Activated naive CD8-positive, alpha-beta T cell treated with anti-CD3 and anti-CD28 coated beads for 36 hours (primary cell): ENCODE measurements at regions not wholly inside any gene's neighbourhood (a gene's known extent, or its start where the extent isn't known, plus 50 kb on each side); places are given as distances from the start of the nearest gene placed in this dataset.

ENCODE experiments used
- DNase-seq: peaks from one replicate; pipeline ENCODE4 v3.0.0; 2021
- H3K27ac Mint-ChIP-seq: one replicate; pipeline ENCODE4 v1.8.0; 2022; ENCODE audit warnings: mild to moderate bottlenecking, moderate library complexity, mixed read lengths
- H3K27me3 Mint-ChIP-seq: one replicate; pipeline ENCODE4 v1.8.0; 2022; ENCODE audit warnings: mild to moderate bottlenecking, mixed read lengths
- H3K36me3 Mint-ChIP-seq: one replicate; pipeline ENCODE4 v1.8.0; 2021; ENCODE audit warnings: mild to moderate bottlenecking, mixed read lengths
- H3K4me1 Mint-ChIP-seq: one replicate; pipeline ENCODE4 v1.8.0; 2021; ENCODE audit warnings: mixed read lengths
- H3K4me3 Mint-ChIP-seq: one replicate; pipeline ENCODE4 v1.8.0; 2022; ENCODE audit warnings: mild to moderate bottlenecking, moderate library complexity, mixed read lengths
- H3K9me3 Mint-ChIP-seq: one replicate; pipeline ENCODE4 v1.8.0; 2022; ENCODE audit warnings: mixed read lengths

DNA sequence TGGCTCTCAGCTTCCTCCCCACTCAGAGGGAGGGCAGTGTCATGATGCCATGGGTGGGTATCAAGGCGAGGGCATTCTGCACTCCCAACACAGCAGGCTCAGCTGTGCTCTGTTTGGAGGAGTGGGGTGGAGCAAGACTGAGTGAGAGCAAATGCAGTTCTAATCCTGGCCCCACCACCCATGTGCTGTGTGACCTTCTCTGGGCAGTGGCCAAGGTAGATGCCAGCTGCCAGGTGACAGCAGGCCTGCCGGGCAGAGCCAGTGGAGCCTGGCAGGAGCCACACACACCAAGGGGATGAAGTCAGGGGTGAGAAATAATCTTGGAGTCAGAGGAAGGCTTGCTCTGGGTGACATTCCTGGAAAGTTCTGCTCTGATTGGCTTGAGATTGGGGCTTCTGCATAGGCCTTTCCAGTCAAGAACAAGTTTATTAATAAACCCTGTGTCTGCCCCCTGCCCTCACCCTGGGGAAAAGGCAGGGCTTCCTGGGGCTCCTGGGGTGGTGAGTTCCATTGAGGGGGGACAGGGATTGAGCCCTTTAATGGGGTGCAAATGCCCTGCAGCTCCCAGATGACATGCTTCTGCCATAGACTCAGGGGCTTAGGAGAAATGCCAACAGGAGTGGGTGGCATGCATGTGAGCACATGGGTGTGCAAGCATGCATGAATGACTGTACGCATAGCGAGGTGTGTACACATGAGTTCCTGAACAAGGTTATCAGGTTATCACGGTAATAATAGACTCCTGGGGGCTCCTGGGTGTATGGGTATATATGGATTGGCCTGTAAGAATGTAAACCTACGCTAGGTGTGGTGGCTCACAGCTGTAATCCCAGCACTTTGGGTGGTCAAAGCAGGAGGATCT lies 134.2 kb downstream of the MRPL14 start:
- no peaks in the 10 kb centered on the region for H3K27me3 Mint-ChIP-seq
- peaks cover 2% of the 10 kb centered on the region for H3K4me1 Mint-ChIP-seq

DNA sequence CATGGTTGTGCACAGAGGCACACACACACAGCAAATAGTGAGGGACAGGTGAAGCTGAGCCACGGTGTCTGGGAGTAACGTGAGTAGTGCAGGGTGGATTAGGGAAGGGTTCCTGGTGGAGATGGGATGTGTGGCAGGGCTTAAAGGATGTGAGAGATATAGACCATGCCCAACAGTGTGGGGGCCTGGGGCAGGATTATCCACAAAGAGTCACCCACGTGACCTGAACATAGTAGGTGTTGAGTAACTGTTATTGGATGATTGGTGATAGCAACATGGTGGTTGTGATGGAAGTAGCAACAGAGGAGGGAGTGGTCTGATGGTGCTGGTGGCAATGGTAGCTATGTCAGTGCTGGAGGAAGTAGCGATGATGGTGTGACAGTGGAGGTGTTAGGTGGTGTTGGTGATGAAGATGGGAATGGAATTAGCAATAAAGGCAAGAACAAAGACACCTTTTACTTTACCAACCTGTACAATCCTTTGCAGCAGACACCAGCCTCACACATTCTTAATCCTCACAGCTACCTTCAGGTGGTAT lies 135.1 kb downstream of the MRPL14 start:
- no peaks in the 10 kb centered on the region for H3K27me3 Mint-ChIP-seq
- no peaks in the 10 kb centered on the region for H3K36me3 Mint-ChIP-seq
- H3K4me3 Mint-ChIP-seq: no peak overlapping the region
- no peak overlapping the region for H3K27ac Mint-ChIP-seq
- H3K9me3 Mint-ChIP-seq: no peaks in the 10 kb centered on the region
- peaks cover 2% of the 10 kb centered on the region for H3K4me1 Mint-ChIP-seq
- DNase-seq: no peak

More for the DNA sequence above, 134.2 kb downstream of the MRPL14 start:
- DNase-seq: no peak
- H3K4me3 Mint-ChIP-seq: no peak overlapping the region
- no peak overlapping the region for H3K27ac Mint-ChIP-seq
- no peaks in the 10 kb centered on the region for H3K9me3 Mint-ChIP-seq
- H3K36me3 Mint-ChIP-seq: no peaks in the 10 kb centered on the region

DNA sequence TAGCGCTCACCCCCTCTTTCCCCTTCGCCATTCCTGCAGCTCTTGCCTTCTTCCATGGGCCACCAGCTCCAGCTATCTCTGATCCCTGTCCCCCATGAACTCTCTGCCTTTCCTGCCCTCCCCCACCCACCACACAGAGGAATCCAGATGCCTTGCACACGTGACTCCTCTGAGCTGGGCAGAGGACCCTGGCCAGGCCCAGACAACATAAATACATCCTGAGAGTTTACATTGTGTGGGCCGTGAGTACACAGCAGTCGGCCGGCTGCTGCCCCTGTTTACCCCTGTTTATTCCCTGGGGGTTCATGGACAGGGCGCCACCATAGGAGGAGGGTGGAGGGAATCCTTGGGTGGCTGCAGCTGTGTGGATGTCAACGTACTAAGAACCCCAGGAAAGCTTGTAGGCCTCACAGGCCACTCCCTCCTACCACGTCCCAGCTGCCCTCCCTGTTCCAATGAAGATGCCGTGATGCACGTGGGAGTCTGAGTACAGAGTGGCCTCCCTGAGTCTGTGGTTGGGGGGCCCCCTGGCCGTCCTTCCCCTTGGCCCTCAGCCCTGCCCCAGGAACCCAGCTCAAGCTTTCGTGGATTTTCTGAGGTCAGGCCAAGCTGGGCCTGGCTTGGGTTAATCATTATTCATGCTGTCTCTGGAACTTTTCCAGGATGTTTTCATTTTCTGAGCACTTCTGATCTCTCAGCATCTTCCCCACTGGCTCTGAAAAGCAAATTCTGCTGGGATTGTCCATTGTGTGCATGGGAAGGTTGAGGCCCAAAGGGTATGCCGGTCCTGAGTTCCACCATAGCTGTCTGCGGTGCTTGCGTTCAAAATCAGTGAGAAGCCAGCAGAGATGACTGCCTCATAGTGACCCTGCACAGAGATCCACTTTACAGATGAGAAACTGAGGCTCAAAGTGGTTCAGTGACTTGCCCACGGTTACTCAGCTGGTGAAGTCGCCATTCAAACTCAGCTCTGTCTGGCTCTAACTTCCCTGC lies 136.3 kb downstream of the MRPL14 start:
- no peak for DNase-seq

DNA sequence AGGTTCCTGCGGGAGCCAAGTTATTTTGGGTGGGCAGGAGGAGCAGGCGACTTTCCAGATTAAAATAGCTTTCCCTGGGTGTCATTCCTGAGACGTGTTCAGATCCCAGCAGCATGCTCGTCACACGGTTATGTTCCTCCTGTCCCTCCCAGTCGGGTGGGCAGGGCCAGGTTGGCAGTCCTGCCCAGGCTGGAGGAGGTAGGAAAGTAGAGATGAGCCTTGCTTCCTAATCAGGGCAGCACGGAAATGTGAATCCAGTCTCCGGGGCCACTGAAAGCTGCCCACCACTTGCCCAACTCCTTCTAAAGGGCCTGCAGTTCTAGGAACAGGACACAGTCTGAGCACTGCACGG lies 137.0 kb downstream of the MRPL14 start:
- Mint-ChIP-seq H3K36me3 (no peaks in the 10 kb centered on the region), H3K27me3 (no peaks in the 10 kb centered on the region), H3K9me3 (no peaks in the 10 kb centered on the region), H3K4me3 (no peak overlapping the region), H3K4me1 (peaks cover 2% of the 10 kb centered on the region), H3K27ac (no peak overlapping the region)
- DNase-seq: no peak

More for the DNA sequence above, 136.3 kb downstream of the MRPL14 start:
- Mint-ChIP-seq H3K9me3 (no peaks in the 10 kb centered on the region), H3K36me3 (no peaks in the 10 kb centered on the region), H3K4me3 (no peak overlapping the region), H3K27me3 (no peaks in the 10 kb centered on the region), H3K4me1 (peaks cover 2% of the 10 kb centered on the region), H3K27ac (no peak overlapping the region)

DNA sequence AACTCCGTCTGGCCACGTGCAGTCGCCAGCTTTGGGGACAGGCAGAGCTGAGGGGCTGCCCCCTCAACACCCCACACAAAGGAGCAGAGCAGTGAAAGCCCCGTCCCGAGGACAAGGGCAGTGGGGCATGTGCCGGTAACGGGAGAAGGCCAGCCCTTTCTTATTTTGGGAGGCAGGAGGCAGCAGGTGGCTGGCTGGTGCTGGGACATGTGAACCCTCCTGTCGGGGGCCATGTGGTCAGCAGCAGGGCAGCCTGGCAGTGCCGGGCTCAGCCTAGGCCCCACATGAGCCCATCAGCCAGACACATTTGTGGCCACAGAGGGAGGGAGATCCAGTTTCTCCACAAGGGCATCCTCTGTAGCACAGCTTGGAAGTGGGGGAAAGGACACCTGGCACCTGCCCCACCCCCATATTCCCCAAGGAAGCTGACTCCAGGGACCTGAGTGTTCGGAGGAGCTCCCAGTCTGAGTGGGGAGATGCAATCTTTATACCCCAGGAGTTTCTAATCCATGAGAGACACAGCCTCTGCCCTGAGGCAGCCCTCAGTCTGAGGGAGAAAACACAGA lies 137.6 kb downstream of the MRPL14 start:
- no peaks in the 10 kb centered on the region for H3K9me3 Mint-ChIP-seq
- H3K27me3 Mint-ChIP-seq: no peaks in the 10 kb centered on the region
- no peak overlapping the region for H3K27ac Mint-ChIP-seq
- peaks cover 2% of the 10 kb centered on the region for H3K4me1 Mint-ChIP-seq
- no peak overlapping the region for H3K4me3 Mint-ChIP-seq
- no peak for DNase-seq
- no peaks in the 10 kb centered on the region for H3K36me3 Mint-ChIP-seq

DNA sequence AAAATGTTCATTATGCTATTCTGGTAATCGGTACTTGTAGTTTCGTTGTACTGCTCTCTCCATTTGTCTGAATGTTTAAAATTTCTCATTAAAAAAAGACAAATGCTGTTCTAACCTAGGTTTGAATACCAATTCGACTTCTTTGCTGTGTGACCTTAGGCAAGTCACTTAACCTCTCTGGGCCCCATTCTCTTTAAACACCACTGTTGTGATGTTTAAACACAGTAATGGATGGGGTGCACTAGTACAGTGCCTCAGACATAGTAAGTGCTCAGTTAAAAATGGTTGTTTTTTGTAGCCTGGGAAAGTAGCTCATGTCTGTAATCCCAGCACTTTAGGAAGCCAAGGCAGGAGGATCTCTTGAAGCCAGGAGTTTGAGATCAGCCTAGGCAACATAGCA lies 138.5 kb downstream of the MRPL14 start:
- no peak overlapping the region for H3K27ac Mint-ChIP-seq

DNA sequence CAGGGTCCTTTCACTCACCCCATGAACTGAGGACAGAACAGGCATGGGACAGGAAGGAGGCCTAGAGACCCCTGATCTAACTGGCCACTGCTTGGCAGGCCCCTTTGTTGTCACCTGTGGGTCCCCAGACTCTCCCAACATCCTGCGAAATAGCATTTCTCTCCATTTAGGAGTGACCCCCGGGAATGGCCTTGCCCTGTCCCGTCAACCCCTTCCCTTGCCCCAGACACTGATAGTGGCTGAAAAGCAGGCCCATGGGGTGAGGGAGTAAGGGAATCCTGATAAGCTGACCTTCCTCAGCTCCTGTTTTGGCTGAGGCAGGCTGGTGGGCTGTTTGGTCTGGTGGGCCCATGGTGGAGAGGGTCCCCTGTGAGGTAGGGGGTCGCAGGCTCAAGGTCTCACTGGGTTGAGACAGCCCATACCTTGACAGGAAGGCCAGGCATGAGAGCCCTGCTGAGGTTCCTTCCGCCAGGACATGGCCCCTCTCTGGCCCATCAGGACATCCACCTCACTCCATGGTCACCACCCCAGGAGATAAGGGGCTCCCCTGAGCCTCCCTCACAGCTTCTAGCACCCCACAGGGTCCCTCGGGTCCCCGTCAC lies 139.3 kb downstream of the MRPL14 start:
- Mint-ChIP-seq H3K36me3 (no peaks in the 10 kb centered on the region), H3K27ac (no peak overlapping the region), H3K9me3 (no peaks in the 10 kb centered on the region), H3K4me3 (no peak overlapping the region), H3K4me1 (no peaks in the 10 kb centered on the region), H3K27me3 (no peaks in the 10 kb centered on the region)
- DNase-seq: no peak

More for the DNA sequence above, 138.5 kb downstream of the MRPL14 start:
- no peaks in the 10 kb centered on the region for H3K27me3 Mint-ChIP-seq
- peaks cover 2% of the 10 kb centered on the region for H3K4me1 Mint-ChIP-seq
- no peaks in the 10 kb centered on the region for H3K36me3 Mint-ChIP-seq
- no peak for DNase-seq
- no peak overlapping the region for H3K4me3 Mint-ChIP-seq
- H3K9me3 Mint-ChIP-seq: no peaks in the 10 kb centered on the region

DNA sequence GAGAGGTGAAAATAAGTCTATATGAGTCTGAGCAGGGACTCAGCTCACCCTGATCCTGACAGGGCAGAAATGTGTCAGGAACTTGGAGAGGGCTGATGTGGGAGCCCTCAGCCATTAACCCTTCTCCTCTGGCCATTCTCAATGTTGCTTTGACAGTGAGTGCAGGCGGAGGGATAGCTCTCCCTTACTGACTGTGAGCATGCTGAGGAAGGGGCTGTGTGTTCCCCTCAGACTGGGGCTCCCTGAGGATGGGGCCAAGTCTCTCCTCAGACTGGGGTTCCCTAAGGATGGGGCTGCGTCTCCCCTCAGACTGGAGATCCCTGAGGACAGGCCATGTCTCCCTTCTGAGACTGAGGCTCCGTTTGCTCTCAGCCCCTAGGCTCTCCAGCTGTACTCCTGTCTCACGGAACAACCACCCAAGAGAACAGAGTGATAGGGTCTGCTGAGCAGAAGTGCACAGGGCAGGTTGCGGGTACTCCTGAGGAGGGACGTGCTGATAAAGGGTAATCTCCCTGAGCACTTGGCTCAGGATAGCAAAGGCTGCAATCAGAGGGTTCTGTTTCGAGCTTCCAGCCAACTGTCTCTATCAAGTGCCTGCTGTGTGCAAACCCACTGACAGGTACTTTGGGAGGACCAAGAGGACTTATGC lies 141.0 kb downstream of the MRPL14 start:
- Mint-ChIP-seq H3K36me3 (no peaks in the 10 kb centered on the region), H3K27me3 (no peaks in the 10 kb centered on the region)
- no peak for DNase-seq

DNA sequence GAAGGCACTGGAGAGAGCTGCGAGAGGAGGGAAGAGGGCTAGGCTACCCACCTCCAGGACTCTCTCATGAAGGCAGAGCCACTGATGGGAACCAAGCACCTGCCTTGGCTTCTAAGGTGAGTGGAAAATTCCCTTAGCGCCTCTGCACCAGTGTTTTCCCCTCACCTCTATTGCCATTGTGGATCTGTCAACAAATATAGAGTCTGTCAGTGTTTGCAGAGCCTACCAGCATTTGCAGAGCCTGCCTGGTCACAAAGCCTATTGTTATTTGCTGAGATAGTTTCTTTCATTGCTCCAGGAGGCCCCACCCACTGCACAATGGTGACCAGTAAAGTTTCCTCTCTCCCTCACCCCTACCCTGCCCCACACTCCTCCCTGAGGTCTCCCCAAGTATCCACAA lies 141.9 kb downstream of the MRPL14 start:
- DNase-seq: no peak
- Mint-ChIP-seq H3K9me3 (no peaks in the 10 kb centered on the region), H3K36me3 (no peaks in the 10 kb centered on the region), H3K4me3 (no peak overlapping the region), H3K27me3 (no peaks in the 10 kb centered on the region), H3K27ac (no peak overlapping the region), H3K4me1 (no peaks in the 10 kb centered on the region)

More for the DNA sequence above, 141.0 kb downstream of the MRPL14 start:
- Mint-ChIP-seq H3K4me3 (no peak overlapping the region), H3K4me1 (no peaks in the 10 kb centered on the region), H3K9me3 (no peaks in the 10 kb centered on the region), H3K27ac (no peak overlapping the region)

DNA sequence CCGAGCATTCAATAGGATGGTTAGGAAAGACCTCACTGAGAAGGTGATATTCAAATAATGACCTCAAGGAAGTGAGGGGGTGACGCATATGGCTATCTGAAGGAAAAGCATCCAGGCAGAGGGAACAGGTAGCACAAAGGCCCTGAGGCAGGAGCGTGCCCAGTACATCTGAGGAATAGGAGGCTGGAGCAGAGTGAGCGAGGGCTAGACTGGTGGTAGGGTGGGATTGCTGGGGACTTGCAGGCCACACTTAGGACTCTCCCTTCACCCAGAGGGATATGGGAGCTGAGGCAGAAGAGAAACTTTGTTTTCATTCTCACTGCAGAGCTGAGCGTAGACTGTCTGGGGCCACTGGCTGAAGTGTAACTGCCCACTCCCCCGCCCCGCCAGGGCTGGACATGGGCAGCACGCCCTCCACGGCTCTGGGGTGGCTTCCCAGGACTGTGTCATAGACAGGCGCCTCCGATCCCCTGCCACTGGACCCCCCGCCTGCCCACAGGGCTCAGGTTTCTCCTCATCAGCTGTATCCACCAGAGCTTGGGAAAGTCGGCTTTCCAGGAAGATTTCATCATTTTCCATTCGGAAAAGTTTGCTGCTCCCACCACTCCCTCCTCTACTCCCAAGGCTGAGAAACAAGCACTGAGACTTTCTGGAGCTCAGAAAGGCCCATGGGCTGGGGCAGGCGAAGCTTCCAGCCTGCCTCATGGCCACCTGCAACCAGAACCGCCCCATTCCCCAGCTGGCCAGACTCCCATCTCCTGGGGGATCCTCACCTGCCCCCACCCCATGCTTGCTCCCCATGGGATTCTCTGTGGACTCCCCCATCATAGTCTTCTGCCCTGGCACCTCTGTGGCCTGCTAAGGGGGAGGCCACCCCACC lies 142.6 kb downstream of the MRPL14 start:
- no peaks in the 10 kb centered on the region for H3K27me3 Mint-ChIP-seq
- no peak overlapping the region for H3K27ac Mint-ChIP-seq
- no peak overlapping the region for H3K4me3 Mint-ChIP-seq
- H3K36me3 Mint-ChIP-seq: no peaks in the 10 kb centered on the region
- H3K9me3 Mint-ChIP-seq: no peaks in the 10 kb centered on the region
- no peaks in the 10 kb centered on the region for H3K4me1 Mint-ChIP-seq
- DNase-seq: no peak

DNA sequence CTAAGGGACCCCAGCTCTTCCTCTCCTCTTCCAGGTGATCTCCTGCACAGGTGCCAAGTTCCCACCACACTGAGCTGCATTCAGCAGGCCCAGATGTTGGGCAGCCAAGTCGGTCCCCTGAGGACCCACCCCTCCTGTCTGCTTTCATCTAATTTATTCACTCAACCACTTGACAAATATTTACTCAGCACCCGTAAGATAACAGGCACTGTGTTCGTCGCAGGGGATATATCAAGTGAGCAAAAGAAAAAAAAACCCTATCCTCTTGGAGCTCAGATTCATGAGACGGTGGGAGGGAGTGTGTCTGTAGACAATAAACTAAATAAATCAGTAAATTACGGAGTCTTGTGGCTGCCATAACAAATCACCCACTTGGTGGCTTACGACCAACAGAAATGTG lies 143.6 kb downstream of the MRPL14 start:
- Mint-ChIP-seq H3K9me3 (no peaks in the 10 kb centered on the region), H3K4me3 (no peak overlapping the region), H3K4me1 (no peaks in the 10 kb centered on the region), H3K36me3 (no peaks in the 10 kb centered on the region), H3K27me3 (no peaks in the 10 kb centered on the region), H3K27ac (no peak overlapping the region)
- DNase-seq: no peak

DNA sequence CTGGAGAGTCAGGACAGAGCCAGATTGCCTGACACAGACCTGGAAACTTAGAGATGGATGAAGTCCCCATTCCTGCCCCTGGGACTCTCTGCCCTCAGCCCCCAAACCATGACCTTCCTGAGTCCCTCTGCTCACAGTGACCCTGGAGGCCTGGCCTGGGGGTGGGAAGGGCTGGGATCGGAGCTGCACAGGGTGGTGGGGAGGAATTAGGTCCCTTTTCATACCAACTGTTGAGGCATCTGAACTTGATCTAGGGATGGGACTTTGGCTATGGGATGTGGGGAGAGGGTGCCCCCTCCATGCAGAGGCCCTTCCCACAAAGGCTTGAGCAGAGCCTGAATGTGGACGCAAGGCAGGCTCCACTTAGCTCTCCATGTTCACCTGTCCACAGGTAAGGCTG lies 144.1 kb downstream of the MRPL14 start:
- H3K27ac Mint-ChIP-seq: no peak overlapping the region
- no peaks in the 10 kb centered on the region for H3K4me1 Mint-ChIP-seq
- H3K27me3 Mint-ChIP-seq: no peaks in the 10 kb centered on the region
- H3K9me3 Mint-ChIP-seq: no peaks in the 10 kb centered on the region
- H3K36me3 Mint-ChIP-seq: no peaks in the 10 kb centered on the region
- DNase-seq: no peak
- no peak overlapping the region for H3K4me3 Mint-ChIP-seq

DNA sequence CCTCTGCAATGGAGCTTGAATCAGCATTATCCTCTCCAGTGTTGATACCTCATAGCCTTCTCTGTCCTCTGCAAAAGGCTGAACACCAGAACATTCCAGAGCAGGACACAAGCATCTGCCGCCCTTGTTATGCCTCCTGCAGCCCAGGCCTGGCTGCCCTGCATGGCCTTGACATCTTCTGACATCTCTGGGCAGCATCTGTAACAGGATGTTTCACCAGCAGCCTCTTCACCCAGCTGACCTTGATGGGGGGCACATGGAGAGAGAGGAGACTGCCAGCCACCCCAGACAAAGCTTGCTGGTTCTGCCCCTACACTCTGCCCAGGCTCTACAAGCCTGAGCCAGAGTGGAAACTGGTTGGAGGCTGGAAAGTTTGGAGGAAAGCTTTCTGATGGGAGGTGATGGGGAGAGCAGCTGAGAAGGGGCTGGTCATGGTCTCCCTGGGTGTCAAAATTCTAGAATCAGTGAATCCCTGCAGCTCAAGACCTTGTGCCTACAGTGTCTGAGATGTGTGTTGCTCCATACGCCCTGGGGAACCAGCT lies 145.1 kb downstream of the MRPL14 start:
- Mint-ChIP-seq H3K36me3 (no peaks in the 10 kb centered on the region), H3K27ac (no peak overlapping the region), H3K27me3 (peaks cover 5% of the 10 kb centered on the region), H3K4me3 (no peak overlapping the region), H3K4me1 (peaks cover 3% of the 10 kb centered on the region), H3K9me3 (no peaks in the 10 kb centered on the region)
- DNase-seq: no peak
